Epithelial cell of esophagus (primary cell): ENCODE measurements at regions not wholly inside any gene's neighbourhood (a gene's known extent, or its start where the extent isn't known, plus 50 kb on each side); places are given as distances from the start of the nearest gene placed in this dataset.
A peak's percentile ranks its signal among the peaks of the same experiment; 100 is the strongest.

ENCODE experiments used
- DNase-seq: peaks from one replicate; pipeline ENCODE4 v3.0.0; 2010; ENCODE audit warnings: low read depth
- H3K4me3 ChIP-seq: 2 replicates; pipeline ENCODE4 v1.5.1; 2011; ENCODE audit warnings: mild to moderate bottlenecking, low read length, control low read depth
- CTCF ChIP-seq: IDR thresholded peaks from 2 replicates; pipeline ENCODE4 v1.5.1; 2011; ENCODE audit warnings: low read depth, mild to moderate bottlenecking, low read length, control low read depth, inconsistent platforms; ENCODE audit not compliant: insufficient read depth; ENCODE audit errors: missing control alignments

GRCh38 chr2:58635801-58636375 is 394.8 kb upstream of the FANCL start:
- no peak for TF ChIP-seq CTCF
- H3K4me3 ChIP-seq: no peak overlapping the region
- no peak for DNase-seq

GRCh38 chr2:58634653-58635370 is 393.7 kb upstream of the FANCL start:
- no peak overlapping the region for H3K4me3 ChIP-seq
- no peak for TF ChIP-seq CTCF
- DNase-seq: peak; percentile 84

- TF ChIP-seq CTCF: no peak
- H3K4me3 ChIP-seq: no peak overlapping the region
- DNase-seq: peak; percentile 75
Measured at GRCh38 chr2:58633613-58634365, 392.7 kb upstream of the FANCL start.

- no peak for DNase-seq
- no peak overlapping the region for H3K4me3 ChIP-seq
- no peak for TF ChIP-seq CTCF
Measured at GRCh38 chr2:58631986-58632385, 390.9 kb upstream of the FANCL start.

- no peak overlapping the region for H3K4me3 ChIP-seq
- TF ChIP-seq CTCF: no peak
- peak; percentile 51 for DNase-seq
Measured at GRCh38 chr2:58629545-58630119, 388.5 kb upstream of the FANCL start.

- no peak for TF ChIP-seq CTCF
- DNase-seq: no peak
- no peak overlapping the region for H3K4me3 ChIP-seq
Measured at GRCh38 chr2:58620896-58621295, 379.8 kb upstream of the FANCL start.
